ENCODE measurements at regions not wholly inside any gene's neighbourhood (a gene's known extent, or its start where the extent isn't known, plus 50 kb on each side); places are given as distances from the start of the nearest gene placed in this dataset.

DNA sequence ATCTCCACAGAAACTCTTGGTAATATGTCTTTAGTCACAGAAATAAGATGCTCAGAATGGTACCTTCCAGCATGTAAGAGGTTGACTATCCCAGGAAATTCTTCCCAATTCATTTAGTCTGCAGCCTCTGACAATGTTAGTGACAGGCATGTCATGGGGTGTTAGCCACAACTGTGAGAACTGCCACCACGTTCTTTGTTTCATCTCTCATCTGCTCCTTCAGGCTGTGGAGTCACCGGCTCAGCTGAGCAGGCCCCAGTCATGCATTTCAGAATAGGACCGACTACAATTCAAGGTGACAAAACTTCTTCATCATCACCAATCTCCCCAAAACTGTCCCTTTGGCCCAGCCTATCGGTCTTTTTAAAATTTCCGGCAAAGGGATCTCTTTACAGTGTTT, 167.5 kb downstream of the AKAIN1 start:
- DNase-seq (ENCODE audit: low spot score) = no peak
- H3K4me1 ChIP-seq (ENCODE audit: control insufficient read depth in 4 of 4, insufficient read depth in 4 of 4, low read length in 3 of 4) = no peaks in the 10 kb centered on the region
- H3K27ac ChIP-seq (ENCODE audit: low read depth in 1 of 2, low read length in 2 of 2) = no peak overlapping the region
- peaks cover 0 to 5% (median 0%) of the 10 kb centered on the region in 4 donors for H3K9me3 ChIP-seq (ENCODE audit: control insufficient read depth in 4 of 4, low read length in 3 of 4)
- TF ChIP-seq JUND (IDR thresholded peaks at IDR 0.05) = no peak
- no peak for TF ChIP-seq GABPA (IDR thresholded peaks at IDR 0.05 in 1 of 2, conservative IDR thresholded peaks at IDR 0.05 in 1 of 2)
- TF ChIP-seq FOXA2 (IDR thresholded peaks at IDR 0.05) = no peak
- TF ChIP-seq RAD21 (IDR thresholded peaks at IDR 0.05) = no peak
- no peak for TF ChIP-seq HNF4G (IDR thresholded peaks at IDR 0.05)
- no peak for TF ChIP-seq RXRA (IDR thresholded peaks at IDR 0.05)
- TF ChIP-seq, protein P1, sequence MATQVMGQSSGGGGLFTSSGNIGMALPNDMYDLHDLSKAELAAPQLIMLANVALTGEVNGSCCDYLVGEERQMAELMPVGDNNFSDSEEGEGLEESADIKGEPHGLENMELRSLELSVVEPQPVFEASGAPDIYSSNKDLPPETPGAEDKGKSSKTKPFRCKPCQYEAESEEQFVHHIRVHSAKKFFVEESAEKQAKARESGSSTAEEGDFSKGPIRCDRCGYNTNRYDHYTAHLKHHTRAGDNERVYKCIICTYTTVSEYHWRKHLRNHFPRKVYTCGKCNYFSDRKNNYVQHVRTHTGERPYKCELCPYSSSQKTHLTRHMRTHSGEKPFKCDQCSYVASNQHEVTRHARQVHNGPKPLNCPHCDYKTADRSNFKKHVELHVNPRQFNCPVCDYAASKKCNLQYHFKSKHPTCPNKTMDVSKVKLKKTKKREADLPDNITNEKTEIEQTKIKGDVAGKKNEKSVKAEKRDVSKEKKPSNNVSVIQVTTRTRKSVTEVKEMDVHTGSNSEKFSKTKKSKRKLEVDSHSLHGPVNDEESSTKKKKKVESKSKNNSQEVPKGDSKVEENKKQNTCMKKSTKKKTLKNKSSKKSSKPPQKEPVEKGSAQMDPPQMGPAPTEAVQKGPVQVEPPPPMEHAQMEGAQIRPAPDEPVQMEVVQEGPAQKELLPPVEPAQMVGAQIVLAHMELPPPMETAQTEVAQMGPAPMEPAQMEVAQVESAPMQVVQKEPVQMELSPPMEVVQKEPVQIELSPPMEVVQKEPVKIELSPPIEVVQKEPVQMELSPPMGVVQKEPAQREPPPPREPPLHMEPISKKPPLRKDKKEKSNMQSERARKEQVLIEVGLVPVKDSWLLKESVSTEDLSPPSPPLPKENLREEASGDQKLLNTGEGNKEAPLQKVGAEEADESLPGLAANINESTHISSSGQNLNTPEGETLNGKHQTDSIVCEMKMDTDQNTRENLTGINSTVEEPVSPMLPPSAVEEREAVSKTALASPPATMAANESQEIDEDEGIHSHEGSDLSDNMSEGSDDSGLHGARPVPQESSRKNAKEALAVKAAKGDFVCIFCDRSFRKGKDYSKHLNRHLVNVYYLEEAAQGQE (IDR thresholded peaks at IDR 0.05) = no peak
- no peak for TF ChIP-seq HNF4A (conservative IDR thresholded peaks at IDR 0.05)
- TF ChIP-seq, protein P2, sequence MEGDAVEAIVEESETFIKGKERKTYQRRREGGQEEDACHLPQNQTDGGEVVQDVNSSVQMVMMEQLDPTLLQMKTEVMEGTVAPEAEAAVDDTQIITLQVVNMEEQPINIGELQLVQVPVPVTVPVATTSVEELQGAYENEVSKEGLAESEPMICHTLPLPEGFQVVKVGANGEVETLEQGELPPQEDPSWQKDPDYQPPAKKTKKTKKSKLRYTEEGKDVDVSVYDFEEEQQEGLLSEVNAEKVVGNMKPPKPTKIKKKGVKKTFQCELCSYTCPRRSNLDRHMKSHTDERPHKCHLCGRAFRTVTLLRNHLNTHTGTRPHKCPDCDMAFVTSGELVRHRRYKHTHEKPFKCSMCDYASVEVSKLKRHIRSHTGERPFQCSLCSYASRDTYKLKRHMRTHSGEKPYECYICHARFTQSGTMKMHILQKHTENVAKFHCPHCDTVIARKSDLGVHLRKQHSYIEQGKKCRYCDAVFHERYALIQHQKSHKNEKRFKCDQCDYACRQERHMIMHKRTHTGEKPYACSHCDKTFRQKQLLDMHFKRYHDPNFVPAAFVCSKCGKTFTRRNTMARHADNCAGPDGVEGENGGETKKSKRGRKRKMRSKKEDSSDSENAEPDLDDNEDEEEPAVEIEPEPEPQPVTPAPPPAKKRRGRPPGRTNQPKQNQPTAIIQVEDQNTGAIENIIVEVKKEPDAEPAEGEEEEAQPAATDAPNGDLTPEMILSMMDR (IDR thresholded peaks at IDR 0.05; ENCODE audit: low read depth, low read length, missing input control) = no peak
- TF ChIP-seq, protein P3, sequence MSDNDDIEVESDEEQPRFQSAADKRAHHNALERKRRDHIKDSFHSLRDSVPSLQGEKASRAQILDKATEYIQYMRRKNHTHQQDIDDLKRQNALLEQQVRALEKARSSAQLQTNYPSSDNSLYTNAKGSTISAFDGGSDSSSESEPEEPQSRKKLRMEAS (IDR thresholded peaks at IDR 0.05) = no peak
- no peak for TF ChIP-seq TAF1 (conservative IDR thresholded peaks at IDR 0.05)
- TF ChIP-seq YY1 (IDR thresholded peaks at IDR 0.05) = no peak
- TF ChIP-seq FOXA1 (IDR thresholded peaks at IDR 0.05) = no peak
- TF ChIP-seq, protein P4, sequence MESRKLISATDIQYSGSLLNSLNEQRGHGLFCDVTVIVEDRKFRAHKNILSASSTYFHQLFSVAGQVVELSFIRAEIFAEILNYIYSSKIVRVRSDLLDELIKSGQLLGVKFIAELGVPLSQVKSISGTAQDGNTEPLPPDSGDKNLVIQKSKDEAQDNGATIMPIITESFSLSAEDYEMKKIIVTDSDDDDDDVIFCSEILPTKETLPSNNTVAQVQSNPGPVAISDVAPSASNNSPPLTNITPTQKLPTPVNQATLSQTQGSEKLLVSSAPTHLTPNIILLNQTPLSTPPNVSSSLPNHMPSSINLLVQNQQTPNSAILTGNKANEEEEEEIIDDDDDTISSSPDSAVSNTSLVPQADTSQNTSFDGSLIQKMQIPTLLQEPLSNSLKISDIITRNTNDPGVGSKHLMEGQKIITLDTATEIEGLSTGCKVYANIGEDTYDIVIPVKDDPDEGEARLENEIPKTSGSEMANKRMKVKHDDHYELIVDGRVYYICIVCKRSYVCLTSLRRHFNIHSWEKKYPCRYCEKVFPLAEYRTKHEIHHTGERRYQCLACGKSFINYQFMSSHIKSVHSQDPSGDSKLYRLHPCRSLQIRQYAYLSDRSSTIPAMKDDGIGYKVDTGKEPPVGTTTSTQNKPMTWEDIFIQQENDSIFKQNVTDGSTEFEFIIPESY (IDR thresholded peaks at IDR 0.05) = no peak
- no peak for TF ChIP-seq SP1 (IDR thresholded peaks at IDR 0.05)
- TF ChIP-seq EGR1 (IDR thresholded peaks at IDR 0.05; ENCODE audit: low read depth in 2 of 2) = no peak
- TF ChIP-seq, protein P5, sequence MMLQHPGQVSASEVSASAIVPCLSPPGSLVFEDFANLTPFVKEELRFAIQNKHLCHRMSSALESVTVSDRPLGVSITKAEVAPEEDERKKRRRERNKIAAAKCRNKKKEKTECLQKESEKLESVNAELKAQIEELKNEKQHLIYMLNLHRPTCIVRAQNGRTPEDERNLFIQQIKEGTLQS (IDR thresholded peaks at IDR 0.05) = no peak
- no peak for TF ChIP-seq NR2F2 (IDR thresholded peaks at IDR 0.05)
- no peak overlapping the region for H3K9ac ChIP-seq (ENCODE audit: low read depth in 1 of 2, low read length in 2 of 2)
- H3K36me3 ChIP-seq (ENCODE audit: control insufficient read depth in 4 of 4, insufficient read depth in 3 of 4, low read depth in 1 of 4, low read length in 3 of 4) = no peaks in the 10 kb centered on the region
- no peak overlapping the region for H3K4me3 ChIP-seq (ENCODE audit: low read depth in 1 of 3, low read length in 3 of 3)
- H3K27me3 ChIP-seq (ENCODE audit: control insufficient read depth in 4 of 4, insufficient read depth in 4 of 4, low read length in 3 of 4) = no peaks in the 10 kb centered on the region
- WGBS = 72% methylated on average over 5 of the region's 5 CpGs

All from liver (tissue), 8 donors.